GM18520 (cell line): ENCODE measurements at regions not wholly inside any gene's neighbourhood (a gene's known extent, or its start where the extent isn't known, plus 50 kb on each side); places are given as distances from the start of the nearest gene placed in this dataset.

ENCODE experiments used
- ATAC-seq: cut with Tn5 transposase; IDR thresholded peaks from one replicate; pipeline ENCODE4 v1.9.1; 2021; ENCODE audit not compliant: unreplicated experiment

DNA sequence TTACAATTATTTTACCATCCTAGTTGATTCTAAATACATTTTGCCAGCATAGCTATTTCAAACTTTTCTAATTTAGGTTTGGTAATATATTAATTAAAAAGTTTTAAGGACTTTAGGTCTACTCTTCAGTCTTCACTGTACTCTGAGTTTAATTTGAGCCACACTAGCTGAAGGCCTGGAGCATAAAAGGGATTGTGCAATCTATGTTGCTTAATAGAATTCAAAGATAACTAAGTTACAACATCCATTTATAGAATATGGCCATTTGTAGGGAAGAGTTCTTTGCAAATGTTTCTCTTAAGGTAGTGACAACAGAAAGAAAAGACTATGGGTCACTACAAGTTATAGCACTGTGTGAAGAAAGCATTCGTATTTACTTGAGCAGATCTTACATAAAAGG is 702.2 kb upstream of the NRXN1 start:
- ATAC-seq: no peak

DNA sequence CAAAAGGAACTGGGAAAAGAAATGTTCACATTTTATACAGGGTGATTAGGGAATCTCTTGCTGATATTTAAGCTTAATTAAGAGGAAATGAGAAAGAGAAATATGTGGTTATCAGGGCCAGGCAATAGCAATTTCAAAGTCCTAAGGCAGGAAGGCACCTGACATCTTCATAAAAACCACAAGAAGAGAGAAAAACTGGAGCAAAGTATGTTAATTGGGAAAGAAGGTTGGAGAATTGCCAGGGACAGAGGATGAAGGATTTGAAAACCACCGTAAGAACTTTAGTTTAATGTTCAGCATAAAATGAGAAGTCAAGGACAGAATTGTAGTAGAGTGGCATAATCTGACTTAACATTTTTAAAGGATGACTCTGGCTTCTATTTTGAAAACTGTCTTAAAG is 691.8 kb upstream of the NRXN1 start:
- ATAC-seq: no peak

DNA sequence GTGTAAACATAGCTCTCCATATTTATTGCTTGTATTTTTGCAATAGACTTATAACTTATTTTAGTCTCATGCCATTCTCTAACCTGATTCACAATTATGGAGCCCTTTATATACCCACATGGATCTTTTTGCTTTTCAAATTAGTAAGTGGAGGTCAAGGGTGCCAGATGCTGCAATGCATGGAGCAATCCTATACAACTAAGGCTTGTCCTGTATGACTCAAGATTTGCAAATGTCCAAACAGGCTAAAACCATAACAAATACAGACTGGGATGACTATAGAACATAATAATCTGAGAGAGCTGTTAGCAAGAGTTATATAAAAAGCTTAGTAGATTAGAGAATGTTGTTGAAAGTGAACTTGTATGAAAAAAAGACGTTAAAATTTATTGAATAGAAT is 690.4 kb upstream of the NRXN1 start:
- no peak for ATAC-seq

DNA sequence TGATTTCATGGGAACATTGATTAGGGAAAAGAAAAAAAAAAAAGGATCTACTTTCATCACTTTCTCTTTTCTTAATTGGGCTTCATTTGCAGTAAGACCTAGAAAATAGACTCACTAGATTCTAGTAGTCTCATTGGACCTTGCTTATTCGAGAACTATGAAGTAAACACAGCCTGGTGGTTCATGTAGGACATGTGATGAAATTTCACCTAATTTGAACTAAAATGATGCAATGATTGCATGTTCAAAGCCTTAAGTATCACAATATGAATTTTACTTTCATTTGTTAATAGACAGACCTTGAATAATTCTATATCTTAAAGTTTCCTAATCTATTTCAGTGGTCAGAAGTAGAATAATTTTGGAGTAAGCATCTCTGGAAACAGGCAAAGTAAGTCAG is 688.9 kb upstream of the NRXN1 start:
- ATAC-seq: no peak

DNA sequence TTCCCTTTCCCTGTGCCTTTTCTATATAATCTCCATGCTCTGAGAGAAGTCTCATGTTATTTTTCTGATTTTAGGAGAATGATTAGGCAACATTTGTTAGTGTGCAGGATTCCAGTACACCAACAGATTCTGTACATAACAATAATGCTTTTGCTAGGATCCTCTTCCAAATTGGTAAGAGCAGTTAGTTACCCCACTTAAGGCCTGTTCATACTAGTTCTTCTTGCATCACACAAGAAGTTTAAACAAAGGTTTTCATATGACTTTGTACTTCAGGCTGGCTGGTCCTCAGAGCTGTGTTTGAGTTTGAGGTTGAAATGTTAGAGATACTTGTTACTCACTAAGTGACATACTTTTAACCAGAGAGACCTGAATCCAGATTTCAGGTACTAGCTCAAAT is 686.9 kb upstream of the NRXN1 start:
- ATAC-seq: no peak

- no peak for ATAC-seq
Observed at GRCh38 chr2:51717312-51717711, 685.4 kb upstream of the NRXN1 start.

- no peak for ATAC-seq
Observed at GRCh38 chr2:51711766-51712165, 679.8 kb upstream of the NRXN1 start.

DNA sequence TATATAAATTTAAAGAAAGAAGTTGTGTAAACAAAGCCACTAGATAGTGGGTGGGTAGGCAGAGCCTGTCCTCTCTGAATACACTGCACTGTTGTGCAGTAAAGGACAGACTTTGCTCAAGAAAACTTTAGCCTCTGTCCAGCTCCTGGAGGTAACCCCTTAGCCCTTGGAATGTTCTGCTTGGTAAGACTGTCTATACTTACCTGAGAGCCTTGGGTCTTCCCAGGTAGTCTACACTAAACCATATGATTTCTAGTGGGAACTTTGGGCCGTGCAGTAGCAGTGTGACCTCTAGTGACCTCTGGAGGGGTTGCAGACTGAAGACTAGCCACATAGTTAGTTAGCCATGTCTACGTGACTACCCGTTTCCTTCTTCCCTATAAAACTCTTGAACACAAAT is 678.3 kb upstream of the NRXN1 start:
- peak; percentile 92 for ATAC-seq

DNA sequence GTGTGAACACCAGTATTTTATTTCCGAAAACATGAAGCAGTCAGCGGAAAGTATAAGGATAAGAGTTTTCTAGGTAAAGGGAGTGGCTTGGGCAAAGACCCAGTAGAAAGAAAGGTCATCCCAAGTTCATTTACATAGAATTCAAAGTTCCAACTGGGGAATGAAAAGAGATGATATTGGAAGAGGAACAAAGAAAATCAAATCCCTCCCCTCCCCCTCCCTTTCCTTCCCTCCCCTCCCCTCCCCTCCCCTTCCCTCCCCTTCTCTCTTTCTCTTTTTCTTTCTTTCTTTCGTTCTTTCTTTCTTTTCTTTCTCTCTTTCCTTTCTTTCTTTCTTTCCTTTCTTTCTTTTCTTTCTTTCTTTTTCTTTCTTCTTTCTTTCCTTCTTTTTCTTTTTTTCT is 675.7 kb upstream of the NRXN1 start:
- no peak for ATAC-seq

GRCh38 chr2:51706220-51706619 is 674.3 kb upstream of the NRXN1 start:
- no peak for ATAC-seq

DNA sequence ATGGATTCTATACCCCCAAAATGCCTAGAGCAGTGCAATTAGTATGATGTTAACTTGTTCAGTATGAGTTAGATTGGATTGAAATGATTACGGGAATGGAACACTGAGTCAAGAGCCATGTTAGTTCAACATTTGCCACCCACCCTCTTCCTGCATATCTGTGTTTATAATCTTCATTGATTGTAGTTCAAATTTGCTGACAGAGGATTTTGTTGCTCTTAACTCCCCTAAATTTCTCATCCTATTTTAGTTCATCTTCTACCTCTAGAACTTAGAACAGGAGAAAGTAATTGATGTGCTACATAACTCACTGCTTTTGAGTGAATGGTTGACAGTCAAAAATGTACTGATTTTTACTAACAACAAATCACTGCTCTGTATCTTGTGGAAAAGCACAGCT is 673.5 kb upstream of the NRXN1 start:
- no peak for ATAC-seq

DNA sequence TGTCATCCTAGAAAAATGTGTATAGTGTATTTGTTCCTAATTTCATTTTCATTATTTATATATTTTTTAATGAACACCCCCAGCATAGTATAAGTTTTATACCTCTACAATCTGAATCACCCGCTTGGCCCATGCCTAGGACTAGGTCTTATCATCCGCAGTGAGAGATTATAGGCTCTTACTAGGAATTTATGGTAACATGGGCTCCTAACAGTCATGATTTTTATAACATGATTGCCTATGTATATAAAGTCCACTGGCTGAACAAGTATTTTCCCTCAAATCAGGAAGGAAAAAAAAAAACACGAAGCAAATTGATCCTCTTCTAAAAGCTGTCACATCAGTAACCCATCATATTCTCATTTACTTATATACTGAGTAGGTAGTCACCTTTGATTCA is 666.1 kb upstream of the NRXN1 start:
- no peak for ATAC-seq

GRCh38 chr2:51697095-51697494 is 665.2 kb upstream of the NRXN1 start:
- ATAC-seq: peak; percentile 73

- no peak for ATAC-seq
Observed at GRCh38 chr2:51695531-51695930, 663.6 kb upstream of the NRXN1 start.

DNA sequence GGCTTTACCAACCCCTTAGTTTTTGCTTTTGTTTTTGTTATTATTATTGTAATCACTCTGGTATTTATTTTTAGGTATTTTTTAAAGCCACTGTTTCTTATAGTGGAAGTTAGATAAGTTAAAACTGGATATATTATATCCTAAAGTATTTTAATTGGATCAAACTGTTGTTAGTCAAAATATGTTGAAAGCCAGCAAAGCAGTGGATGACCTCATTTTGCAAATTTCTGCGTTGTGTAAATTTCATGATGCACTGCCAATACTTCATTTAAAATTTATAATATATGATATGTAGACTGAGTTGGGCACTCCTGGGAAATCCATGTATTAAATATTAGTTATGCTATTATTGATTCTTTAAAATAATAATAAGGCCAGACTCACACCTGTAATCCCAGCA is 661.7 kb upstream of the NRXN1 start:
- no peak for ATAC-seq

DNA sequence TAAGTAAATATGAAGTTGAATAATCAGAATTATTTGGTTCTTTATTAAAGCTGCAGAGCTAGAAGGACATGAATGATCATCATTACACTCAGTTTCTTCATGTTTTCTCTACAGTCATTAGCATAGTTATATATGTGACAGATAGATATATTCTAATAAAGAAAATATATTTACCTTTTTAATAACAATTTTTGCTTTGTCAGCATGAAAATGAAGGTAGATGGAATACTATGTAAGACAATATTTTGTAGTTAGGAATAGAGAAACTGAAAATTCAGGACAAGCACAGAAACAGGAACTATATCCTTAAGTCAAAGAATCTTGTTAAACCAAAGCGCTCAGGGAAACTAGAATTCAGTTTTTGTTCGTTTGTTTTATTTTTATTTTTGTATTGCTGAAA is 649.9 kb upstream of the NRXN1 start:
- ATAC-seq: no peak

DNA sequence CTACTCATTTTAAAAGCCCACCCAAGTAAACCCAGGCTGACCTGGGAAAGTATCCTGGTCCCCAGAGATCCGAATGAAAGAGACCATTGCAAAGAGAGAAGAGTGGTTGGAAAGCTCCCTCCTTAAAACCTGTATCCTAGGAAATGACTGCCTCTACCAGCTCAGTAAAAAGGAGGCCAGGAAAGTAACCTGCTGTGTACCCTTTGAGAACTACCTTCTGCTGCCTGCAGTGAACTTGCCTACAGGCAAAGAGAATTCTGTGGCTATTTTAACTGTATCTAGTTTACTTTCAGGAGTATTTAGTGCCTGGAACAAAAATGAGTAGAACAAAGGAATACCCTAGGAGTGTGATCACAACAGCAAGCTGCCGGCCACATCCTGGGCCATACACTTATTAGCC is 641.7 kb upstream of the NRXN1 start:
- ATAC-seq: no peak

GRCh38 chr2:51667679-51668078 is 635.7 kb upstream of the NRXN1 start:
- no peak for ATAC-seq

- ATAC-seq: no peak
Observed at GRCh38 chr2:51662187-51662586, 630.3 kb upstream of the NRXN1 start.

DNA sequence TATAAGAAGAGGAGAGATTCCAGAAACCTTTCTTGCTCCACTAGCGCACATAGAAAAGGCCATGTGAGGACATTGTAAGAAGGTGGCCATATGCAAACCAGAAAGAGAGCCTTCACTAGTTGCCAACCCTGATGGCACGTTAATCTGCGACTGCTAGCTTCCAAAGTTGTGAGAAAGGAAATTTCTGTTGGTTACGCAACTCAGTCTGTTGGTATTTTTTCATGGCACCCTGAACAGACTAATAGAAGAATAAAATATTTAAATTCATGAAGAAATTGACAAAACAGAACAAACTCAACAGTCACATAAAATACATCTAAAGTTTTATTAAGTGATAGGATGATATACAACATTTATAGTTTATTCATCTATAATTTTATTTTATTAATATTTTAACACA is 625.9 kb upstream of the NRXN1 start:
- ATAC-seq: no peak

GRCh38 chr2:51650769-51651168 is 618.8 kb upstream of the NRXN1 start:
- peak; percentile 93 for ATAC-seq

- ATAC-seq: no peak
Observed at GRCh38 chr2:51649366-51649765, 617.4 kb upstream of the NRXN1 start.

DNA sequence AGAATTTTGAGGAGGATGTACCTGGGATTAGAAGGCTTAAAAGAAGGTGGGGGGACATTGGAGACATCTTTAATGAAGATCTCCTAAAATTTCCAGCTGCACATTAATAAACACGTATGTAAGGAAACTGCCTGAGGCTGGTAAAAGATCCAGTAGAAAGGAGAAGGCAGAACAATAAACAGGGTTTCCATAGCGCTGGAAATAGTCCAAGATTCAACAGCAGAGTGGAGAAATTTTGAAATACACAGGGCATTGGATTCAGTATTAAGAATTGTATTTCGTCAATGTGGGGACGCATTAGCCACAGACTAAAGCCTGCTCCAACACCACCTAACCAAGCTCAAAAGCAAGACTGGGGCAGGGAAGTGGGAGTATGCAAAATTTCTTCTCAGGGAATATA is 606.9 kb upstream of the NRXN1 start:
- no peak for ATAC-seq

- ATAC-seq: no peak
Observed at GRCh38 chr2:51633073-51633472, 601.1 kb upstream of the NRXN1 start.
